ENCODE measurements at regions not wholly inside any gene's neighbourhood (a gene's known extent, or its start where the extent isn't known, plus 50 kb on each side); places are given as distances from the start of the nearest gene placed in this dataset.

GRCh38 chr3:117136003-117136402, 426.4 kb downstream of the TUSC7 start:
- Mint-ChIP-seq H3K4me3 (no peak overlapping the region), H3K4me1 (ENCODE audit: low read depth) (no peaks in the 10 kb centered on the region), H3K9me3 (no peaks in the 10 kb centered on the region), H3K36me3 (ENCODE audit: low read depth) (no peaks in the 10 kb centered on the region), H3K27me3 (ENCODE audit: insufficient read depth) (no peaks in the 10 kb centered on the region), H3K27ac (no peak overlapping the region)
- DNase-seq (ENCODE audit: low spot score): no peak
- intact Hi-C loops (cut with micrococcal nuclease): no loop called here

DNA sequence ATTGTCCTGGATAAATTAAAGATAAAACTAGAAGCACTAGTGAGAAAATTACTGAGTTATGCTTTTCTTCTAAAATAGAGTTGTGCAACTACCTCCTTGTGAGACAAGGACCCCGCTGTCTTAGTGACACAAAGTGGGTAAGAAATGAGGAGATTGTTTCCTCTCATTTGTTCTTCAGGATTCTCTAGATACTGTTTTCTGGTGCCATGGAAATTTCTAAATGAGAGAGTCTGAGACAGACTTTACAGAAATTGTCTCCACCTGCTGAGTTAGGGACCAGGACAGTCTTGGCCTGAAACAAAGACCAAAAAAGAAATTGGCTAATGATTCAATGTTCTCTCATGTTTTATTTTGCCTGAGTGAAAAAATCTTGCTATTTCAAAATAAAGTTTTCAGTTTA, 427.5 kb downstream of the TUSC7 start:
- intact Hi-C loops (cut with micrococcal nuclease): no loop called here
- Mint-ChIP-seq H3K36me3 (ENCODE audit: low read depth) (no peaks in the 10 kb centered on the region), H3K27ac (no peak overlapping the region), H3K9me3 (no peaks in the 10 kb centered on the region), H3K27me3 (ENCODE audit: insufficient read depth) (no peaks in the 10 kb centered on the region), H3K4me1 (ENCODE audit: low read depth) (no peaks in the 10 kb centered on the region), H3K4me3 (no peak overlapping the region)
- DNase-seq (ENCODE audit: low spot score): no peak

- no peaks in the 10 kb centered on the region for H3K9me3 Mint-ChIP-seq
- H3K27ac Mint-ChIP-seq: no peak overlapping the region
- no peaks in the 10 kb centered on the region for H3K4me1 Mint-ChIP-seq (ENCODE audit: low read depth)
- DNase-seq (ENCODE audit: low spot score): no peak
- H3K4me3 Mint-ChIP-seq: no peak overlapping the region
- no peaks in the 10 kb centered on the region for H3K27me3 Mint-ChIP-seq (ENCODE audit: insufficient read depth)
- H3K36me3 Mint-ChIP-seq (ENCODE audit: low read depth): no peaks in the 10 kb centered on the region
- intact Hi-C loops (cut with micrococcal nuclease): no loop called here
Measured at GRCh38 chr3:117139681-117140080, 430.1 kb downstream of the TUSC7 start.

GRCh38 chr3:117141812-117142211, 432.2 kb downstream of the TUSC7 start:
- H3K4me1 Mint-ChIP-seq (ENCODE audit: low read depth): no peaks in the 10 kb centered on the region
- H3K4me3 Mint-ChIP-seq: no peak overlapping the region
- no peak overlapping the region for H3K27ac Mint-ChIP-seq
- intact Hi-C loops (cut with micrococcal nuclease): no loop called here
- no peaks in the 10 kb centered on the region for H3K36me3 Mint-ChIP-seq (ENCODE audit: low read depth)
- no peaks in the 10 kb centered on the region for H3K27me3 Mint-ChIP-seq (ENCODE audit: insufficient read depth)
- DNase-seq (ENCODE audit: low spot score): no peak
- H3K9me3 Mint-ChIP-seq: no peaks in the 10 kb centered on the region

DNA sequence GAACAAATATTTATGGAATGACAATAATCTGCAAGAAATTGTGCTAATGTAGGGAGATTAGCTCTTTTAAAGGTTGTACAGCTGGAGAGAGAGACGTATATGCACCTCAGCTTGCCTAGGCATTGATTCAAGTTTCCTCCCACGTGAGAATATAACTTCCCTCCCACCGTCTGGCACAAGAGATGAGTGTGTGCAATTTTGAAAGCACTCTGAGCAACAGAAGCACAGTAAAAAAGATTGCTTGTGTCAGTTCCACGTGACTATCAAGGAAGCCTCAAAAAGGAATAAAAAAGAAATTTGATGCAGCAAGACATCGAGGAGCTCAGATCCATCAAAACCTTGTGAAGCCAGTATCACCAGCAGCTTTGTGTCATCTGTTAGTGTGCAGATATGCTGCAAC, 435.3 kb downstream of the TUSC7 start:
- no peak overlapping the region for H3K27ac Mint-ChIP-seq
- no peaks in the 10 kb centered on the region for H3K9me3 Mint-ChIP-seq
- no peaks in the 10 kb centered on the region for H3K27me3 Mint-ChIP-seq (ENCODE audit: insufficient read depth)
- DNase-seq (ENCODE audit: low spot score): no peak
- intact Hi-C loops (cut with micrococcal nuclease): no loop called here
- no peaks in the 10 kb centered on the region for H3K4me1 Mint-ChIP-seq (ENCODE audit: low read depth)
- no peaks in the 10 kb centered on the region for H3K36me3 Mint-ChIP-seq (ENCODE audit: low read depth)
- H3K4me3 Mint-ChIP-seq: no peak overlapping the region

GRCh38 chr3:117145677-117146076, 436.1 kb downstream of the TUSC7 start:
- Mint-ChIP-seq H3K27ac (no peak overlapping the region), H3K4me1 (ENCODE audit: low read depth) (no peaks in the 10 kb centered on the region), H3K4me3 (no peak overlapping the region), H3K9me3 (no peaks in the 10 kb centered on the region), H3K27me3 (ENCODE audit: insufficient read depth) (no peaks in the 10 kb centered on the region), H3K36me3 (ENCODE audit: low read depth) (no peaks in the 10 kb centered on the region)
- no peak for DNase-seq (ENCODE audit: low spot score)
- intact Hi-C loops (cut with micrococcal nuclease): no loop called here

- Mint-ChIP-seq H3K27ac (no peak overlapping the region), H3K36me3 (ENCODE audit: low read depth) (no peaks in the 10 kb centered on the region), H3K4me1 (ENCODE audit: low read depth) (no peaks in the 10 kb centered on the region), H3K9me3 (no peaks in the 10 kb centered on the region), H3K27me3 (ENCODE audit: insufficient read depth) (no peaks in the 10 kb centered on the region), H3K4me3 (no peak overlapping the region)
- DNase-seq (ENCODE audit: low spot score): no peak
- intact Hi-C loops (cut with micrococcal nuclease): no loop called here
Measured at GRCh38 chr3:117146571-117146970, 437.0 kb downstream of the TUSC7 start.

DNA sequence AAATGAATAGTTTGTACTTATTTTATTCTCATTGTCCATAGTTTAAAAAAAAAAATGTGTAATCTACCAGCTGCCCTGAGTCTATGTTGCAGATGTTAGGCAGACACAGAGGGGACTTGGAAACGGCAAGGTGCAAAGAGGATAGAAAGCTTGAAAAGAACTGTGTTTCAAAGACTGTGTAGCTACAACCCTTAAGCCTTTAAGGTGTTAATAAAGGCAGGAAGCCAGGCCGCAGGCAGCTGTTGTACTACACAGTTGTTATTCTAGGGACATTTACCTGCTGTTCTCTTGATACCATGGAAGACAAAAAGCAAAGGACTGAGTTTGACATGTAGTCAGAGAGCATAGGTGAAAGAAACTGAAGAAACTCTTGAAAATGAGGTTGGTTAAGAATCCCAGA, 440.0 kb downstream of the TUSC7 start:
- intact Hi-C loops (cut with micrococcal nuclease): no loop called here
- Mint-ChIP-seq H3K36me3 (ENCODE audit: low read depth) (no peaks in the 10 kb centered on the region), H3K4me1 (ENCODE audit: low read depth) (no peaks in the 10 kb centered on the region), H3K4me3 (no peak overlapping the region), H3K27ac (no peak overlapping the region), H3K9me3 (no peaks in the 10 kb centered on the region), H3K27me3 (ENCODE audit: insufficient read depth) (no peaks in the 10 kb centered on the region)
- no peak for DNase-seq (ENCODE audit: low spot score)

GRCh38 chr3:117150628-117151027, 441.0 kb downstream of the TUSC7 start:
- no peak overlapping the region for H3K4me3 Mint-ChIP-seq
- intact Hi-C loops (cut with micrococcal nuclease): no loop called here
- H3K27me3 Mint-ChIP-seq (ENCODE audit: insufficient read depth): no peaks in the 10 kb centered on the region
- no peaks in the 10 kb centered on the region for H3K4me1 Mint-ChIP-seq (ENCODE audit: low read depth)
- no peaks in the 10 kb centered on the region for H3K9me3 Mint-ChIP-seq
- H3K36me3 Mint-ChIP-seq (ENCODE audit: low read depth): no peaks in the 10 kb centered on the region
- H3K27ac Mint-ChIP-seq: no peak overlapping the region
- no peak for DNase-seq (ENCODE audit: low spot score)

GRCh38 chr3:117160176-117160575, 450.6 kb downstream of the TUSC7 start:
- no peak overlapping the region for H3K27ac Mint-ChIP-seq

DNA sequence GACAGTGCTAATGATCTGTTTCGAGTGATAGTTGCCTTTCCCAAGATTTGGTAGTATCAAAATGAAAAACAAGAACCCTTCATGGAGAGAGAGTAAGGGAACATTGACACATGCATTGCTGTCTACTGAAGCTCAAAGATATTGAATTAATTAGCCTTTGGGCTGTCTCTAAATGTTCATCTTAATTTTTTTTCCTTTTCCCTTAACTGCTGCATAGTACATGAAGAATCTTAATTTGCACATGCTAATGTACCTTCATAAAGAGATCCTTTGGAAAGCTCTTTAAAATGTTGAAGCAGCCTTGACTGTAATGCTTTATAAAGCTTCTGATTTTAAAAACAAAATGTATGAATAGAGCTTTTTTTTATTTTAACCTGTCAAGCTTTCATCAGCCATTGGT, 452.2 kb downstream of the TUSC7 start:
- no peak for DNase-seq (ENCODE audit: low spot score)
- Mint-ChIP-seq H3K27ac (no peak overlapping the region), H3K4me1 (ENCODE audit: low read depth) (no peaks in the 10 kb centered on the region), H3K9me3 (peaks cover 3% of the 10 kb centered on the region), H3K36me3 (ENCODE audit: low read depth) (no peaks in the 10 kb centered on the region), H3K4me3 (no peak overlapping the region), H3K27me3 (ENCODE audit: insufficient read depth) (no peaks in the 10 kb centered on the region)
- intact Hi-C loops (cut with micrococcal nuclease): no loop called here

More at GRCh38 chr3:117160176-117160575, 450.6 kb downstream of the TUSC7 start:
- no peak for DNase-seq (ENCODE audit: low spot score)
- intact Hi-C loops (cut with micrococcal nuclease): no loop called here
- H3K36me3 Mint-ChIP-seq (ENCODE audit: low read depth): no peaks in the 10 kb centered on the region
- no peaks in the 10 kb centered on the region for H3K27me3 Mint-ChIP-seq (ENCODE audit: insufficient read depth)
- peaks cover 3% of the 10 kb centered on the region for H3K9me3 Mint-ChIP-seq
- no peaks in the 10 kb centered on the region for H3K4me1 Mint-ChIP-seq (ENCODE audit: low read depth)
- H3K4me3 Mint-ChIP-seq: no peak overlapping the region

DNA sequence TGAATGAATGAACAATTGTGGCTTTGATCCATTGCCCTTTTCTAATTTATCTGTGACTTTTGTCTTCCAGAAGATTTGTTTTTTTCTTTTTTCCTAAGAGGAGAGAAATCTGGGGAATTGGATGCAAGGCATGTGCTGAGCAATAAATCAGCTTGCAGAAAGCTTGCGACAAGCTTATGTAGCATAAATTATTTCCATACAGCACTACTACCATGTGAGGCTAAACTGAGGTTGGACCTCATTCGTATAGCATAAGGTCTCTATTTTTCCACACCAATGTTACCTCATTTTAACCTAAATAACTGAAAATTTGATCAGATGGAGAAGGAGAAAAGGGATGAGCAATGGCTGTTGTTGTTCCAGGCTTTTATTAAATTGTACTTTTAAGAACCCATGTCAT, 455.6 kb downstream of the TUSC7 start:
- no peak overlapping the region for H3K4me3 Mint-ChIP-seq
- peaks cover 3% of the 10 kb centered on the region for H3K9me3 Mint-ChIP-seq
- H3K4me1 Mint-ChIP-seq (ENCODE audit: low read depth): no peaks in the 10 kb centered on the region
- H3K27me3 Mint-ChIP-seq (ENCODE audit: insufficient read depth): no peaks in the 10 kb centered on the region
- no peaks in the 10 kb centered on the region for H3K36me3 Mint-ChIP-seq (ENCODE audit: low read depth)
- no peak for DNase-seq (ENCODE audit: low spot score)
- H3K27ac Mint-ChIP-seq: no peak overlapping the region
- intact Hi-C loops (cut with micrococcal nuclease): no loop called here

DNA sequence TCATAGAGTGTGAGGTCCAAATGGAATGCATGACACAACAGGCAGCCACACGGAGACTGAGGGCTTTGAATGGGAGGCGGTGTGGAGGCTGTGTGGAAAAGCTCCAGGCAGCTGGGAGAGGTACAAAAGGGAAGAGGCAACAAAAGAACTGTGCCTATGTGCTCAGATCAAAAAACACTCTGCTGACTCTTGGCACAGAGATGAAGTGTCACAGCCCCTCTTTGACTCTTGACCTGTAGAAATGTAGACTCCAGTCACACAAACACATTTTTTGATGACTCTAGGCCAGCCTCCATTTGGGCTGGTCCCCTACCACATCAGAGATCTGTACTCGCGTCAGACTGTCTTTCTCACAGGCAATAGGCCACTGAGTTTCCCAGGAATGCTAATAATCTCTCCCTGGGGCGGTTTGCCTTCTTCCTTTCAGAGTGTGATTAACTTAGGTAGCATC, 456.0 kb downstream of the TUSC7 start:
- Mint-ChIP-seq H3K4me1 (ENCODE audit: low read depth) (no peaks in the 10 kb centered on the region), H3K27me3 (ENCODE audit: insufficient read depth) (no peaks in the 10 kb centered on the region), H3K36me3 (ENCODE audit: low read depth) (no peaks in the 10 kb centered on the region), H3K27ac (no peak overlapping the region), H3K4me3 (no peak overlapping the region), H3K9me3 (peaks cover 3% of the 10 kb centered on the region)
- intact Hi-C loops (cut with micrococcal nuclease): no loop called here
- no peak for DNase-seq (ENCODE audit: low spot score)

- Mint-ChIP-seq H3K4me1 (ENCODE audit: low read depth) (no peaks in the 10 kb centered on the region), H3K9me3 (no peaks in the 10 kb centered on the region), H3K27ac (no peak overlapping the region), H3K4me3 (no peak overlapping the region), H3K27me3 (ENCODE audit: insufficient read depth) (no peaks in the 10 kb centered on the region), H3K36me3 (ENCODE audit: low read depth) (no peaks in the 10 kb centered on the region)
- intact Hi-C loops (cut with micrococcal nuclease): no loop called here
- no peak for DNase-seq (ENCODE audit: low spot score)
Measured at GRCh38 chr3:117168896-117169295, 459.3 kb downstream of the TUSC7 start.
